ENCODE measurements at regions not wholly inside any gene's neighbourhood (a gene's known extent, or its start where the extent isn't known, plus 50 kb on each side); places are given as distances from the start of the nearest gene placed in this dataset.

GRCh38 chr4:19534159-19534558 lies 717.5 kb upstream of the SLIT2 start:
- TF ChIP-seq YY1 (IDR thresholded peaks at IDR 0.05; ENCODE audit: low read depth) (no peak), NRF1 (IDR thresholded peaks at IDR 0.05; ENCODE audit: low read depth, low read length) (no peak), POLR2AphosphoS5 (IDR thresholded peaks at IDR 0.05; ENCODE audit: low read depth, low read length) (no peak), TAF1 (IDR thresholded peaks at IDR 0.05; ENCODE audit: borderline replicate concordance, low read depth, low read length) (no peak), GATA2 (CRISPR knock-in tag; IDR thresholded peaks at IDR 0.05) (no peak), ZBTB33 (IDR thresholded peaks at IDR 0.05; ENCODE audit: borderline replicate concordance, low read depth) (no peak), MXI1 (IDR thresholded peaks at IDR 0.05; ENCODE audit: low read depth, low read length) (no peak), JUND (IDR thresholded peaks at IDR 0.05) (no peak), RXRA (IDR thresholded peaks at IDR 0.05; ENCODE audit: borderline replicate concordance, low read depth) (no peak), FOXM1 (IDR thresholded peaks at IDR 0.05; ENCODE audit: low read depth) (no peak)
- TF ChIP-seq, protein P1, sequence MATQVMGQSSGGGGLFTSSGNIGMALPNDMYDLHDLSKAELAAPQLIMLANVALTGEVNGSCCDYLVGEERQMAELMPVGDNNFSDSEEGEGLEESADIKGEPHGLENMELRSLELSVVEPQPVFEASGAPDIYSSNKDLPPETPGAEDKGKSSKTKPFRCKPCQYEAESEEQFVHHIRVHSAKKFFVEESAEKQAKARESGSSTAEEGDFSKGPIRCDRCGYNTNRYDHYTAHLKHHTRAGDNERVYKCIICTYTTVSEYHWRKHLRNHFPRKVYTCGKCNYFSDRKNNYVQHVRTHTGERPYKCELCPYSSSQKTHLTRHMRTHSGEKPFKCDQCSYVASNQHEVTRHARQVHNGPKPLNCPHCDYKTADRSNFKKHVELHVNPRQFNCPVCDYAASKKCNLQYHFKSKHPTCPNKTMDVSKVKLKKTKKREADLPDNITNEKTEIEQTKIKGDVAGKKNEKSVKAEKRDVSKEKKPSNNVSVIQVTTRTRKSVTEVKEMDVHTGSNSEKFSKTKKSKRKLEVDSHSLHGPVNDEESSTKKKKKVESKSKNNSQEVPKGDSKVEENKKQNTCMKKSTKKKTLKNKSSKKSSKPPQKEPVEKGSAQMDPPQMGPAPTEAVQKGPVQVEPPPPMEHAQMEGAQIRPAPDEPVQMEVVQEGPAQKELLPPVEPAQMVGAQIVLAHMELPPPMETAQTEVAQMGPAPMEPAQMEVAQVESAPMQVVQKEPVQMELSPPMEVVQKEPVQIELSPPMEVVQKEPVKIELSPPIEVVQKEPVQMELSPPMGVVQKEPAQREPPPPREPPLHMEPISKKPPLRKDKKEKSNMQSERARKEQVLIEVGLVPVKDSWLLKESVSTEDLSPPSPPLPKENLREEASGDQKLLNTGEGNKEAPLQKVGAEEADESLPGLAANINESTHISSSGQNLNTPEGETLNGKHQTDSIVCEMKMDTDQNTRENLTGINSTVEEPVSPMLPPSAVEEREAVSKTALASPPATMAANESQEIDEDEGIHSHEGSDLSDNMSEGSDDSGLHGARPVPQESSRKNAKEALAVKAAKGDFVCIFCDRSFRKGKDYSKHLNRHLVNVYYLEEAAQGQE (IDR thresholded peaks at IDR 0.05; ENCODE audit: low read depth, low read length), result no peak
- TF ChIP-seq, protein P2, sequence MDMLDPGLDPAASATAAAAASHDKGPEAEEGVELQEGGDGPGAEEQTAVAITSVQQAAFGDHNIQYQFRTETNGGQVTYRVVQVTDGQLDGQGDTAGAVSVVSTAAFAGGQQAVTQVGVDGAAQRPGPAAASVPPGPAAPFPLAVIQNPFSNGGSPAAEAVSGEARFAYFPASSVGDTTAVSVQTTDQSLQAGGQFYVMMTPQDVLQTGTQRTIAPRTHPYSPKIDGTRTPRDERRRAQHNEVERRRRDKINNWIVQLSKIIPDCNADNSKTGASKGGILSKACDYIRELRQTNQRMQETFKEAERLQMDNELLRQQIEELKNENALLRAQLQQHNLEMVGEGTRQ (IDR thresholded peaks at IDR 0.05; ENCODE audit: borderline replicate concordance, low read depth, low read length), result no peak
- Histone ChIP-seq H3K9me3 (no peaks in the 10 kb centered on the region), H3K27ac (ENCODE audit: low read depth in 2 of 2, low read length in 1 of 2) (no peak overlapping the region), H2AFZ (ENCODE audit: low read depth) (no peak overlapping the region), H3K9me2 (no peaks in the 10 kb centered on the region), H3K27me3 (ENCODE audit: insufficient read depth) (no peaks in the 10 kb centered on the region), H3K4me1 (ENCODE audit: control insufficient read depth in 1 of 2, insufficient read depth in 2 of 2, low read depth in 1 of 2, low read length in 1 of 2) (no peaks in the 10 kb centered on the region; a peak in 1 of 4 replicates), H3K36me3 (replicated peaks in 1 of 2; ENCODE audit: control insufficient read depth in 1 of 2, insufficient read depth in 2 of 2, low read length in 1 of 2) (no peaks in the 10 kb centered on the region), H3F3A (replicated peaks; ENCODE audit: insufficient read depth) (no peaks in the 10 kb centered on the region), H3K79me2 (ENCODE audit: insufficient read depth) (no peaks in the 10 kb centered on the region), H3K4me3 (ENCODE audit: low read depth in 2 of 2, low read length in 1 of 2) (no peak overlapping the region), H3K9ac (no peak overlapping the region), H3K4me2 (no peak overlapping the region), H4K20me1 (ENCODE audit: insufficient read depth) (no peaks in the 10 kb centered on the region)
- POLR2A ChIA-PET, result no interaction called here
- CTCF ChIA-PET, result interaction anchor here (0.9 kb wide), 1 partner anchor 714 kb away, joined by 4 read pairs; no protein-coding TSS in a partner anchor
- DNase-seq, result no peak
- 77% methylated on average over 3 of the region's 3 CpGs for WGBS (ENCODE audit: low lambda C conversion rate)

Data from SK-N-SH (cell line).